Stimulated activated CD4-positive, alpha-beta T cell treated with anti-CD3 and anti-CD28 coated beads, Interleukin-15, amount 100 ng/mL, for 48 hours (primary cell): ENCODE measurements at regions not wholly inside any gene's neighbourhood (a gene's known extent, or its start where the extent isn't known, plus 50 kb on each side); places are given as distances from the start of the nearest gene placed in this dataset.

ENCODE experiments used
- DNase-seq, 2 donors: peaks; one replicate each; pipeline ENCODE4 v3.0.0-alpha.2; 2020; ENCODE audit warnings: low read depth in 2 of 2

DNA sequence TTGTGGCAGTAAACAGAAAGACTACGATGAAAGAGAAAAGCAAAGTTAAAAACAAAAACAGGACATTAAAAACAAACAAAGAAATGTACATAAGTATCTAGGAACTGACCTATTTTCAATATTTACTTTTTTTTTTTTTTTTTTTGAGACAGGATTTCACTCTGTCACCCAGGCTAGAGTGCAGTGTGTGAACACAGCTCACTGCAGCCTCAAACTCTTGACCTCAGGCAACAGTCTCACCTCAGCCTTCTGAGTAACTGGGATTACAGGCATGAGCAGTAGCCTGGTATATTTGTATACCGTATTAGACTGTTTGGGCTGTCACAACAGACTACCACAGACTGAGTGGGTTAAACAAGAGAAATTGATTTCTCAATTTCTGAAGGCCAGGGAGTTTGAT is 1189.1 kb downstream of the CDH9 start:
- DNase-seq, result no peak

DNA sequence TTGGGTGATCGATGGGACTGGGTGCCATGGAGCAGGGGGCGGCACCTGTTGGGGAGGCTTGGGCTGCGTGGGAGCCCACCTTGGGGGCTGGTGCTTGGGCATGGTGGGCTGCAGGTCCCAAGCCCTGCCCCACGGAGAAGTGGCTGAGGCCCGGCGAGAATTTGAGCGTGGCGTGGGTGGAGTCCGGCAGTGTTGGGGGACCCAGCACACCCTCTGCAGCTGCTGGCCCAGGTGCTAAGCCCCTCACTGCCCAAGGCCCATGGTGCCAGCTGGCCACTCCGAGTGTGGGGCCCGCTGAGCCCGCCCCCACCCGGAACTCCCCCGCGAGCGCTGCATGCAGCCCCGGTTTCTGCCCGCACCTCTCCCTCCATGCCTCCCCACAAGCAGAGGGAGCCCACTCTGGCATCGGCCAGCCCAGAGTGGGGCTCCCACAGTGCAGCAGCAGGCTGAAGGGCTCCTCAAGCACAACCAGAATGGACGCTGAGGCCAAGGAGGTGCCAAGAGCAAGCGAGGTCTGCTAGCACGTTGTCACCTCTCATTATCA is 1178.6 kb upstream of the CDH10 start:
- no peak for DNase-seq
